ENCODE measurements at regions not wholly inside any gene's neighbourhood (a gene's known extent, or its start where the extent isn't known, plus 50 kb on each side); places are given as distances from the start of the nearest gene placed in this dataset.

- TF ChIP-seq FOXJ3 (CRISPR knock-in tag; IDR thresholded peaks at IDR 0.05) (no peak), UBTF (IDR thresholded peaks at IDR 0.05; ENCODE audit: borderline replicate concordance in 1 of 2, low read depth in 2 of 2, low read length in 2 of 2) (no peak), USF1 (CRISPR knock-in tag; IDR thresholded peaks at IDR 0.05) (no peak), USF2 (CRISPR knock-in tag; IDR thresholded peaks at IDR 0.05) (no peak), ZNF584 (CRISPR knock-in tag; IDR thresholded peaks at IDR 0.05; ENCODE audit: low read depth) (no peak), CBX5 (IDR thresholded peaks at IDR 0.05; ENCODE audit: borderline replicate concordance, low read depth) (no peak), SREBF2 (CRISPR knock-in tag; IDR thresholded peaks at IDR 0.05) (no peak), MCM5 (IDR thresholded peaks at IDR 0.05; ENCODE audit: low read depth) (no peak), BRD9 (IDR thresholded peaks at IDR 0.05; ENCODE audit: low read depth, partially characterized antibody) (no peak), NCOA6 (IDR thresholded peaks at IDR 0.05) (no peak), BRCA1 (IDR thresholded peaks at IDR 0.05) (no peak), BRCA1 (CRISPR knock-in tag; IDR thresholded peaks at IDR 0.05) (no peak)
These were observed 68.6 kb upstream of the WARS2 start for GRCh38 chr1:119209061-119209460.
